CD14-positive monocyte (primary cell): ENCODE measurements at regions not wholly inside any gene's neighbourhood (a gene's known extent, or its start where the extent isn't known, plus 50 kb on each side); places are given as distances from the start of the nearest gene placed in this dataset.

Source experiments
- DNase-seq, 3 donors: peaks; one replicate each; pipeline ENCODE4 v3.0.0-alpha.2; 2011 to 2022
- H2AFZ ChIP-seq: 2 replicates; pipeline ENCODE4 v1.6.0; 2012; ENCODE audit warnings: mild to moderate bottlenecking, low read depth, low read length, inconsistent platforms; ENCODE audit not compliant: insufficient read depth, poor library complexity, severe bottlenecking
- H3K27ac ChIP-seq, 2 donors: 1 replicate in 1 of 2; 2 replicates in 1 of 2; pipeline ENCODE4 v1.5.1; 2012 to 2013; ENCODE audit warnings: low read length in 2 of 2, control low read depth in 1 of 2, inconsistent platforms in 1 of 2, low read depth in 1 of 2, mild to moderate bottlenecking in 1 of 2
- H3K27me3 ChIP-seq, 2 donors: one replicate each; pipeline versions ENCODE4 v1.6.0 to v1.6.1; 2011 to 2013; ENCODE audit warnings: low read length in 2 of 2; ENCODE audit not compliant: control insufficient read depth in 2 of 2, insufficient read depth in 2 of 2
- H3K36me3 ChIP-seq, 2 donors: replicated peaks in 1 of 2; 1 replicate in 1 of 2; 2 replicates in 1 of 2; pipeline versions ENCODE4 v1.5.1 to v1.6.1; 2012 to 2013; ENCODE audit warnings: low read length in 2 of 2, control low read depth in 1 of 2, inconsistent platforms in 1 of 2, mild to moderate bottlenecking in 1 of 2; ENCODE audit not compliant: insufficient read depth in 2 of 2, control insufficient read depth in 1 of 2
- H3K4me1 ChIP-seq, 2 donors: 1 replicate in 1 of 2; 2 replicates in 1 of 2; pipeline versions ENCODE4 v1.5.1 to v1.6.1; 2012 to 2013; ENCODE audit warnings: low read length in 2 of 2, control low read depth in 1 of 2, inconsistent platforms in 1 of 2, mild to moderate bottlenecking in 1 of 2, moderate library complexity in 1 of 2; ENCODE audit not compliant: insufficient read depth in 2 of 2, control insufficient read depth in 1 of 2
- H3K4me2 ChIP-seq: replicated peaks from 2 replicates; pipeline ENCODE3; 2012; ENCODE audit warnings: low read length, moderate library complexity, mild to moderate bottlenecking; ENCODE audit not compliant: poor library complexity, severe bottlenecking; ENCODE audit errors: extremely low read depth
- H3K4me3 ChIP-seq, 3 experiments: fragments of 200-600 bp in 1 of 3; sonication (generic) in 1 of 3; replicated peaks in 1 of 3; 1 replicate in 2 of 3; 2 replicates in 1 of 3; pipeline ENCODE4 v1.5.1; 2011 to 2013; ENCODE audit warnings: low read length in 3 of 3, mild to moderate bottlenecking in 3 of 3, control low read depth in 2 of 3, low read depth in 2 of 3, inconsistent platforms in 1 of 3, moderate library complexity in 1 of 3
- H3K79me2 ChIP-seq: 2 replicates; pipeline ENCODE4 v1.6.0; 2012; ENCODE audit warnings: mild to moderate bottlenecking, control low read depth, inconsistent platforms, low read length, moderate library complexity; ENCODE audit not compliant: insufficient read depth
- H3K9ac ChIP-seq: 2 replicates; pipeline ENCODE4 v1.6.0; 2017; ENCODE audit warnings: low read length, mild to moderate bottlenecking; ENCODE audit not compliant: insufficient read depth, poor library complexity, severe bottlenecking
- H3K9me3 ChIP-seq, 2 donors: replicated peaks in 1 of 2; 1 replicate in 1 of 2; 2 replicates in 1 of 2; pipeline versions ENCODE4 v1.5.1 to v1.6.1; 2012 to 2013; ENCODE audit warnings: low read length in 2 of 2, control low read depth in 1 of 2; ENCODE audit not compliant: control insufficient read depth in 1 of 2, insufficient read depth in 1 of 2
- H4K20me1 ChIP-seq: 2 replicates; pipeline ENCODE4 v1.6.0; 2012; ENCODE audit warnings: mild to moderate bottlenecking, low read length, control low read depth, moderate library complexity; ENCODE audit not compliant: insufficient read depth
- H3K27ac Mint-ChIP-seq, 7 donors: one replicate each; pipeline ENCODE4 v1.8.0; 2020; ENCODE audit warnings: mild to moderate bottlenecking in 7 of 7, mixed read lengths in 7 of 7, moderate library complexity in 6 of 7, inconsistent platforms in 2 of 7
- H3K27me3 Mint-ChIP-seq, 3 donors: one replicate each; pipeline ENCODE4 v1.8.0; 2021 to 2022; ENCODE audit warnings: low read depth in 3 of 3, mild to moderate bottlenecking in 3 of 3, mixed read lengths in 3 of 3, moderate library complexity in 3 of 3, inconsistent platforms in 1 of 3
- H3K36me3 Mint-ChIP-seq, 2 donors: one replicate each; pipeline ENCODE4 v1.8.0; 2020; ENCODE audit warnings: mixed read lengths in 2 of 2, inconsistent platforms in 1 of 2, mild to moderate bottlenecking in 1 of 2
- H3K4me1 Mint-ChIP-seq: one replicate; pipeline ENCODE4 v1.8.0; 2020; ENCODE audit warnings: mild to moderate bottlenecking, mixed read lengths
- H3K4me3 Mint-ChIP-seq, 2 donors: one replicate each; pipeline ENCODE4 v1.8.0; 2020; ENCODE audit warnings: mild to moderate bottlenecking in 2 of 2, mixed read lengths in 2 of 2, moderate library complexity in 1 of 2
- H3K9me3 Mint-ChIP-seq, 7 donors: one replicate each; pipeline ENCODE4 v1.8.0; 2020 to 2022; ENCODE audit warnings: mixed read lengths in 7 of 7, mild to moderate bottlenecking in 6 of 7, moderate library complexity in 6 of 7, inconsistent platforms in 2 of 7
- WGBS: methylation state at CpG from one replicate; pipeline ENCODE4 v1.1.5; 2013; ENCODE audit warnings: missing lambda C conversion rate; ENCODE audit not compliant: insufficient coverage; 5-methylcytosine and 5-hydroxymethylcytosine counted together
- intact Hi-C, 2 donors: fragments of 100-400 bp; cut with micrococcal nuclease; formaldehyde crosslinking; loops; one replicate each; pipeline versions ENCODE4 v1.15.0 to v1.15.1; 2023
- TF ChIP-seq, protein P1 (sequence below): fragments of 200-600 bp; IDR thresholded peaks from one replicate; pipeline ENCODE4 v1.8.0; 2022; ENCODE audit warnings: antibody characterized with exemption, mild to moderate bottlenecking

- Histone ChIP-seq H3K4me1 (no peaks in the 10 kb centered on the region), H3K4me3 (no peak overlapping the region), H2AFZ (no peak overlapping the region), H3K27ac (no peak overlapping the region), H3K4me2 (no peak overlapping the region), H3K27me3 (no peaks in the 10 kb centered on the region), H4K20me1 (no peaks in the 10 kb centered on the region), H3K79me2 (no peaks in the 10 kb centered on the region), H3K9me3 (no peaks in the 10 kb centered on the region), H3K9ac (no peak overlapping the region), H3K36me3 (no peaks in the 10 kb centered on the region)
- peak overlapping the region in 1 of 7 donors; percentile 10 for H3K27ac Mint-ChIP-seq
- peaks cover 0 to 2% (median 0%) of the 10 kb centered on the region in 7 donors for H3K9me3 Mint-ChIP-seq
- intact Hi-C loops, result no loop called here
- H3K36me3 Mint-ChIP-seq, result no peaks in the 10 kb centered on the region
- DNase-seq, result no peak
- TF ChIP-seq, protein P1, sequence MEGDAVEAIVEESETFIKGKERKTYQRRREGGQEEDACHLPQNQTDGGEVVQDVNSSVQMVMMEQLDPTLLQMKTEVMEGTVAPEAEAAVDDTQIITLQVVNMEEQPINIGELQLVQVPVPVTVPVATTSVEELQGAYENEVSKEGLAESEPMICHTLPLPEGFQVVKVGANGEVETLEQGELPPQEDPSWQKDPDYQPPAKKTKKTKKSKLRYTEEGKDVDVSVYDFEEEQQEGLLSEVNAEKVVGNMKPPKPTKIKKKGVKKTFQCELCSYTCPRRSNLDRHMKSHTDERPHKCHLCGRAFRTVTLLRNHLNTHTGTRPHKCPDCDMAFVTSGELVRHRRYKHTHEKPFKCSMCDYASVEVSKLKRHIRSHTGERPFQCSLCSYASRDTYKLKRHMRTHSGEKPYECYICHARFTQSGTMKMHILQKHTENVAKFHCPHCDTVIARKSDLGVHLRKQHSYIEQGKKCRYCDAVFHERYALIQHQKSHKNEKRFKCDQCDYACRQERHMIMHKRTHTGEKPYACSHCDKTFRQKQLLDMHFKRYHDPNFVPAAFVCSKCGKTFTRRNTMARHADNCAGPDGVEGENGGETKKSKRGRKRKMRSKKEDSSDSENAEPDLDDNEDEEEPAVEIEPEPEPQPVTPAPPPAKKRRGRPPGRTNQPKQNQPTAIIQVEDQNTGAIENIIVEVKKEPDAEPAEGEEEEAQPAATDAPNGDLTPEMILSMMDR, result no peak
- H3K4me3 Mint-ChIP-seq, result no peak overlapping the region
- 33% methylated on average over 6 of the region's 7 CpGs for WGBS
- no peaks in the 10 kb centered on the region for H3K4me1 Mint-ChIP-seq
- peaks cover 0 to 4% (median 4%) of the 10 kb centered on the region in 3 donors for H3K27me3 Mint-ChIP-seq
These were observed 710.6 kb downstream of the MATN1 start for GRCh38 chr1:30012455-30013440.

- Histone ChIP-seq H4K20me1 (no peaks in the 10 kb centered on the region), H2AFZ (no peak overlapping the region), H3K27ac (no peak overlapping the region), H3K9ac (no peak overlapping the region), H3K9me3 (no peaks in the 10 kb centered on the region), H3K36me3 (no peaks in the 10 kb centered on the region), H3K79me2 (no peaks in the 10 kb centered on the region), H3K4me1 (no peaks in the 10 kb centered on the region), H3K4me2 (no peak overlapping the region), H3K4me3 (no peak overlapping the region), H3K27me3 (no peaks in the 10 kb centered on the region)
- WGBS, result 70% methylated on average over 3 of the region's 6 CpGs
- Mint-ChIP-seq H3K27me3 (peaks cover 0 to 8% (median 4%) of the 10 kb centered on the region in 3 donors), H3K36me3 (no peaks in the 10 kb centered on the region), H3K27ac (no peak overlapping the region), H3K4me3 (no peak overlapping the region), H3K9me3 (peaks cover 0 to 2% (median 0%) of the 10 kb centered on the region in 7 donors), H3K4me1 (no peaks in the 10 kb centered on the region)
- DNase-seq, result no peak
- intact Hi-C loops, result no loop called here
- TF ChIP-seq, protein P1, result no peak
These were observed 711.4 kb downstream of the MATN1 start for GRCh38 chr1:30011970-30012369.
